Suprapubic skin (tissue), 4 donors: ENCODE measurements at regions not wholly inside any gene's neighbourhood (a gene's known extent, or its start where the extent isn't known, plus 50 kb on each side); places are given as distances from the start of the nearest gene placed in this dataset.

Source experiments
- EP300 ChIP-seq: sonication (generic); formaldehyde crosslinking; IDR thresholded peaks from one replicate; pipeline ENCODE4 v1.6.1; 2017; ENCODE audit warnings: antibody characterized with exemption
- POLR2A ChIP-seq, 2 donors: fragments of 450-650 bp; IDR thresholded peaks; one replicate each; pipeline ENCODE4 v1.6.1; 2017; ENCODE audit warnings: antibody characterized with exemption in 2 of 2, mild to moderate bottlenecking in 2 of 2, moderate library complexity in 2 of 2
- POLR2AphosphoS5 ChIP-seq, 3 donors: sonication (generic); formaldehyde crosslinking; IDR thresholded peaks; one replicate each; pipeline ENCODE4 v1.6.1; 2017; ENCODE audit warnings: antibody characterized with exemption in 3 of 3
- TF ChIP-seq, protein P1 (sequence below), 2 donors: fragments of 200-600 bp in 1 of 2; fragments of 450-650 bp in 1 of 2; sonication (generic) in 1 of 2; IDR thresholded peaks; one replicate each; pipeline ENCODE4 v1.5.1; 2016 to 2019; ENCODE audit warnings: antibody characterized with exemption in 2 of 2, mild to moderate bottlenecking in 1 of 2, moderate library complexity in 1 of 2

DNA sequence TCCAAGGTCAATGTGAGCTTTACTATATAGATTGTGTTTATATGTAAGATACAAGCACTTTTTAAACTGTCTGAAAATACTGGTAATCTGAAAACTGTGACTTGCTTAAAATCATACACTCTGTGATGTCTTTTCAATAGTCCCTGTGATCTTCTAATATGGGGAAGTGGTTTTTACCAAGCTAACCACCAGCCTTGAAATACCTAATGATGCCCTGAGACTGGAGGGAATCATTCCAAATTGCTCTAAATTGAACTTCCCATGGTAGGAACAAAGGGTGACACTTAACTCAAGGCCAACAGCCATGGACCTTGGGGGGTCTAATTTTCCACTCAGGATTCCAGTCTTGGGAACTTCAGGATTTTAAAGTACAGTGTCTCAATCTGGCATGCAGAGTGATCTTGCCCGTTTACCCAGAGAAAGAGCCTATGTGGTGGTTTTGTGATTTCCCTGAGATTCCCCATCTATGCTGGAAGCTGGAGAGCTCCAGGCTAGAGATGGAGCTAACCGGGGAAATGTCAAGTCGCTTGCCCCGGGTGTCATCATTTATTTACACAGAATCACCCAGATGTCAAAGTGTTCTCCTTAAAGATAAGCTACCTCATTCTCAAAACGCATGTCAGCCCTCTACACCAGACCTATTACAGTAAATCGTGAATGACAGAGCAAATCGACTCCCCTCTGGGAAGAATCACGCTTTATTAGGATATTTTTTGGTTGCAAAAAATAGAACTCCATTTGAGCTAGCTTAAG, 198.5 kb downstream of the SP3 start:
- TF ChIP-seq, protein P1, sequence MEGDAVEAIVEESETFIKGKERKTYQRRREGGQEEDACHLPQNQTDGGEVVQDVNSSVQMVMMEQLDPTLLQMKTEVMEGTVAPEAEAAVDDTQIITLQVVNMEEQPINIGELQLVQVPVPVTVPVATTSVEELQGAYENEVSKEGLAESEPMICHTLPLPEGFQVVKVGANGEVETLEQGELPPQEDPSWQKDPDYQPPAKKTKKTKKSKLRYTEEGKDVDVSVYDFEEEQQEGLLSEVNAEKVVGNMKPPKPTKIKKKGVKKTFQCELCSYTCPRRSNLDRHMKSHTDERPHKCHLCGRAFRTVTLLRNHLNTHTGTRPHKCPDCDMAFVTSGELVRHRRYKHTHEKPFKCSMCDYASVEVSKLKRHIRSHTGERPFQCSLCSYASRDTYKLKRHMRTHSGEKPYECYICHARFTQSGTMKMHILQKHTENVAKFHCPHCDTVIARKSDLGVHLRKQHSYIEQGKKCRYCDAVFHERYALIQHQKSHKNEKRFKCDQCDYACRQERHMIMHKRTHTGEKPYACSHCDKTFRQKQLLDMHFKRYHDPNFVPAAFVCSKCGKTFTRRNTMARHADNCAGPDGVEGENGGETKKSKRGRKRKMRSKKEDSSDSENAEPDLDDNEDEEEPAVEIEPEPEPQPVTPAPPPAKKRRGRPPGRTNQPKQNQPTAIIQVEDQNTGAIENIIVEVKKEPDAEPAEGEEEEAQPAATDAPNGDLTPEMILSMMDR (IDR thresholded peaks at IDR 0.05) = no peak
- no peak for TF ChIP-seq POLR2A (IDR thresholded peaks at IDR 0.05)
- no peak for TF ChIP-seq POLR2AphosphoS5 (IDR thresholded peaks at IDR 0.05)
- TF ChIP-seq EP300 = no peak
